Right renal pelvis (tissue), 4 donors: ENCODE measurements at regions not wholly inside any gene's neighbourhood (a gene's known extent, or its start where the extent isn't known, plus 50 kb on each side); places are given as distances from the start of the nearest gene placed in this dataset.

Experiments used
- DNase-seq, 4 donors: peaks; one replicate each; pipeline ENCODE4 v3.0.0-alpha.2; 2013; ENCODE audit warnings: low read depth in 4 of 4, low spot score in 3 of 4, missing footprints in 1 of 4

- DNase-seq, result no peak
Observed at GRCh38 chr4:162661913-162662312, 498.1 kb upstream of the FSTL5 start.

GRCh38 chr4:162659716-162660115 is 495.9 kb upstream of the FSTL5 start:
- DNase-seq, result no peak

GRCh38 chr4:162657966-162658365 is 494.2 kb upstream of the FSTL5 start:
- DNase-seq, result no peak

GRCh38 chr4:162650166-162650565 is 486.4 kb upstream of the FSTL5 start:
- DNase-seq, result no peak

- DNase-seq, result no peak
Observed at GRCh38 chr4:162645381-162645780, 481.6 kb upstream of the FSTL5 start.

- DNase-seq, result no peak
Observed at GRCh38 chr4:162644346-162644745, 480.5 kb upstream of the FSTL5 start.

GRCh38 chr4:162640152-162640551 is 476.4 kb upstream of the FSTL5 start:
- no peak for DNase-seq

GRCh38 chr4:162634390-162634789 is 470.6 kb upstream of the FSTL5 start:
- no peak for DNase-seq

- DNase-seq, result no peak
Observed at GRCh38 chr4:162622664-162623063, 458.9 kb upstream of the FSTL5 start.

GRCh38 chr4:162610116-162610515 is 446.3 kb upstream of the FSTL5 start:
- no peak for DNase-seq

- no peak for DNase-seq
Observed at GRCh38 chr4:162586266-162586665, 422.5 kb upstream of the FSTL5 start.

GRCh38 chr4:162582180-162582579 is 418.4 kb upstream of the FSTL5 start:
- DNase-seq, result no peak

GRCh38 chr4:162565730-162566129 is 401.9 kb upstream of the FSTL5 start:
- no peak for DNase-seq

GRCh38 chr4:162560073-162560472 is 396.3 kb upstream of the FSTL5 start:
- DNase-seq, result no peak

- no peak for DNase-seq
Observed at GRCh38 chr4:162557516-162558106, 393.8 kb upstream of the FSTL5 start.

GRCh38 chr4:162535121-162535520 is 371.3 kb upstream of the FSTL5 start:
- DNase-seq, result no peak

- no peak for DNase-seq
Observed at GRCh38 chr4:162523171-162523570, 359.4 kb upstream of the FSTL5 start.

- no peak for DNase-seq
Observed at GRCh38 chr4:162522724-162523123, 358.9 kb upstream of the FSTL5 start.

GRCh38 chr4:162510937-162511336 is 347.1 kb upstream of the FSTL5 start:
- DNase-seq, result no peak

GRCh38 chr4:162510115-162510514 is 346.3 kb upstream of the FSTL5 start:
- DNase-seq, result no peak

GRCh38 chr4:162509333-162509732 is 345.5 kb upstream of the FSTL5 start:
- DNase-seq, result no peak

GRCh38 chr4:162506253-162506652 is 342.5 kb upstream of the FSTL5 start:
- DNase-seq, result no peak

- no peak for DNase-seq
Observed at GRCh38 chr4:162503868-162504267, 340.1 kb upstream of the FSTL5 start.
